Omental fat pad (tissue), 3 donors: ENCODE measurements at regions not wholly inside any gene's neighbourhood (a gene's known extent, or its start where the extent isn't known, plus 50 kb on each side); places are given as distances from the start of the nearest gene placed in this dataset.

Source experiments
- ATAC-seq: fragments of 150-250 bp; one replicate; pipeline ENCODE4 v1.9.1; 2016; ENCODE audit warnings: mild to moderate bottlenecking, moderate library complexity; ENCODE audit not compliant: low FRiP score
- DNase-seq: peaks from one replicate; pipeline ENCODE4 v3.0.0-alpha.2; 2019; ENCODE audit warnings: low spot score
- TF ChIP-seq, protein P1 (sequence below), 3 donors: fragments of 450-650 bp; IDR thresholded peaks; one replicate each; pipeline ENCODE4 v1.5.1; 2016 to 2017; ENCODE audit warnings: antibody characterized with exemption in 3 of 3, mild to moderate bottlenecking in 3 of 3, moderate library complexity in 2 of 3

DNA sequence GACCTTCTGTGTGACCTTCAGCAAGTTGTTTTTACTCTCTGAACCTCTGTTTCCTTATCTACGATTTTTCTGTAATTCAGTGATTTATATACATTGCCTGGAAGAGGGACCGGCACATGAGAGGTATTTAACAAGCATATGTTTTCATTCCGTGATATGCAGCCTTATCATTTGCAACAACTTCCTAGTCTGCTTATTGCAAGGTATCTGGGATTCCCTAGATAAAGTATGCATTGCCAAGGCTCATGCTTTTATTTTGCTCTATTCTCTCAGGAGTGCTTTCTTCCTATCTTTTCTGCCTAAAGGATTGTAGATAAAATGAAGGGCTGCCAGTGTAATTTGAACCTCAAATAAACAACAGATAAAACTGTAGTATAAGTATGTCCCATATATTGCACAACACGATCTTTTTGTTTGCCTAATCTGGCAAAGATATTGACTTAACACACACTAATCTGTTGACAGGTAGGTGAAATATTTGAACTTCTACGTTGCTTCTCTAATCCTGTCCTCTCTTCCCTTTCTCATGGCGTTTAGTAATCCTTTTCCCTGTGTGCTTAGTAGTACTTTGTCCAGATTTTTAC is 377.2 kb upstream of the TNC start:
- DNase-seq (no peak), ATAC-seq (peak; percentile 44)
- TF ChIP-seq, protein P1, sequence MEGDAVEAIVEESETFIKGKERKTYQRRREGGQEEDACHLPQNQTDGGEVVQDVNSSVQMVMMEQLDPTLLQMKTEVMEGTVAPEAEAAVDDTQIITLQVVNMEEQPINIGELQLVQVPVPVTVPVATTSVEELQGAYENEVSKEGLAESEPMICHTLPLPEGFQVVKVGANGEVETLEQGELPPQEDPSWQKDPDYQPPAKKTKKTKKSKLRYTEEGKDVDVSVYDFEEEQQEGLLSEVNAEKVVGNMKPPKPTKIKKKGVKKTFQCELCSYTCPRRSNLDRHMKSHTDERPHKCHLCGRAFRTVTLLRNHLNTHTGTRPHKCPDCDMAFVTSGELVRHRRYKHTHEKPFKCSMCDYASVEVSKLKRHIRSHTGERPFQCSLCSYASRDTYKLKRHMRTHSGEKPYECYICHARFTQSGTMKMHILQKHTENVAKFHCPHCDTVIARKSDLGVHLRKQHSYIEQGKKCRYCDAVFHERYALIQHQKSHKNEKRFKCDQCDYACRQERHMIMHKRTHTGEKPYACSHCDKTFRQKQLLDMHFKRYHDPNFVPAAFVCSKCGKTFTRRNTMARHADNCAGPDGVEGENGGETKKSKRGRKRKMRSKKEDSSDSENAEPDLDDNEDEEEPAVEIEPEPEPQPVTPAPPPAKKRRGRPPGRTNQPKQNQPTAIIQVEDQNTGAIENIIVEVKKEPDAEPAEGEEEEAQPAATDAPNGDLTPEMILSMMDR (IDR thresholded peaks at IDR 0.05), result no peak

DNA sequence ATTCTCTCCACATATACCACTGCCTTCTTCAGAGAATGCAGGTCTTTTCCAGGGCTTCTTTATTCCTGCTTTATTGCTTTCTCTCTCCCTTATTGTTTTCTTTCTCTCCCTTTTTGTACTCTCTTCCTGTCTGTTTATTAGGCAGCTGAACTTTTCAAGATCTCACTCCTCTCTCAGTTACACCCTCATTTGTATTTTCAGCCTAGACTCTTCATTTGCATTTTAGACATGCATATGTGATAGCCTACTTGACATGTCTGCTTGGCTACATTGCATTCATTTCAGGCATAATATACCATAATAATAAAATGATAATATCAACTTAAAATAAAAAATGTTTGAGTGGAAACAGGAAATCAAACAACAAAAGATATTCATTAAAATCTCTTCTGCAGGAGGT is 377.9 kb upstream of the TNC start:
- DNase-seq (no peak), ATAC-seq (no peak)
- TF ChIP-seq, protein P1 (IDR thresholded peaks at IDR 0.05), result no peak

DNA sequence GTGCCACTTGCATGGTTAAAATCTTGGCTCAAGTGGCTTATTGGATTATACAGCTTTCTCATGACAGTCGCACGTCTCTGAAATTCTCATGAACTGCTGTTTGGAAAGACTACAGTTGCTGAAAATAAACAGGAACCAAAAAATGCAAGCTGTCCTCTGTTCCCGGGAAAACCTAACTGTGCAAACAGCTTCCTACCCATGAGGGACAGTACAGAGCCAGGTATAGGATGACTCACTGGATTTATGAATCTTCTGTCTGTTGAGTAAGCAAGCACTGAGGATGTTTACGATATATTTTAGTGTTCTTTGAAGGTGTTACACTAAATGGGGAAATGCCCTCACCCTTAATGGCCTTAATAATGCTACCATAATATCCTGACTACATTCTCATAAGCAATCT is 380.3 kb upstream of the TNC start:
- DNase-seq (no peak), ATAC-seq (no peak)
- TF ChIP-seq, protein P1 (IDR thresholded peaks at IDR 0.05), result no peak

DNA sequence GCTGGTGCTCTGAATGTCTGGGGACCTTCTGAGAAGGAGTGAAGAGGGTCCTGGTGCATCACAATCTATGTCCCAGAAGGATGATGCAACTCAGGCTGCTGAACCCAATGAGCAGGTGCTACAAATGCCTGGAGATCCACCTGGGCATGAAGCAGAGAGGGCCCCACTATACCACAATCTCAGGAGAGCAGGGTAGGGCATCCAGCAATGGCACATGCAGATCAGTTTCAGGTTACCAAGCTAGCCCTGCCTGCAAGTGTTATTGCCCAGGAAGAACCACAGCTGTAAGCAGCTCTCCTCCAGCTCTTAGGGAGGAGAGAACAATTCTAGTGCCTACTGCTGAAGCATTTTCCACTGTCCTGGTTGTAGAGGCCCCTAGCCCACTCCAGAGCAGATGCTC is 389.2 kb upstream of the TNC start:
- ATAC-seq, result no peak
- TF ChIP-seq, protein P1 (IDR thresholded peaks at IDR 0.05), result no peak
- no peak for DNase-seq

DNA sequence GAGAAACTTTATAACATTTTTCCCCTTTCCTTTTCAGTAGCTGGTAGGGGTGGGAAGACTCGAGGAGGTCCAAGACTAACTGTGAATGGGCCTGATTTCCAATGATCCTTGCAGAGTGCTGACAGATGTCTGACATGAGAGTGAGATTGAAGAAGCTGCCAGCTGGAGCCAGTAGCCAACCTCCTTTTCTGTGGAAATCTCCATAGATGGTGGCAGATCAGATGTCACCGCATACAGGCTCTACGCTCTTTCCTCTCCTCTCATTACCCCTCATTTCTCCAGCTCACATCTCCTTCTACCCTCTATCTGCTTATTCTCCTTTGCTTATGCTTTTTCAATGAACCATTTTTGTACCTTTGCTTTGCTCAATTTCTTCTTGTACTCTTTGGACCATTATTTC is 395.2 kb upstream of the TNC start:
- DNase-seq, result no peak
- TF ChIP-seq, protein P1 (IDR thresholded peaks at IDR 0.05), result no peak
- ATAC-seq, result no peak

DNA sequence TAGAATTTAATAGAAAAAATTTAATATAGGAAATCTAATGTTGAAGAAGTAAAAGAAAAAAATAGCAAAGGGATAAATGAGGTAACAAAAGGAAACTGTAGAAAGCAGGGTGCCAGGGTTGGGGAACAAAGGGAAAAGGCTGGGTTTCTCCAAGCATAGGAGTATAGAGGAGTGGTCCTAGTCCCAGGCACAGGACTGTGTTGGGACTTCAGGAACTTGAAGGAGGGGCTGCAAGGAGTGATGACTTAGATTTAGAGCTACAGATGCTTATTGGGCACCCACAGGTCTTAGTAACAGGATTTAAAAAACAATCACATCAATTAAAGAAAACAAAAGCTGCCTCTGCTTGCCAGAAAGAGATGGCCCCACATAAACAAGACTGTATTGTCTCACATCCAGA is 396.5 kb upstream of the TNC start:
- TF ChIP-seq, protein P1 (IDR thresholded peaks at IDR 0.05), result no peak
- DNase-seq, result no peak
- ATAC-seq, result no peak

DNA sequence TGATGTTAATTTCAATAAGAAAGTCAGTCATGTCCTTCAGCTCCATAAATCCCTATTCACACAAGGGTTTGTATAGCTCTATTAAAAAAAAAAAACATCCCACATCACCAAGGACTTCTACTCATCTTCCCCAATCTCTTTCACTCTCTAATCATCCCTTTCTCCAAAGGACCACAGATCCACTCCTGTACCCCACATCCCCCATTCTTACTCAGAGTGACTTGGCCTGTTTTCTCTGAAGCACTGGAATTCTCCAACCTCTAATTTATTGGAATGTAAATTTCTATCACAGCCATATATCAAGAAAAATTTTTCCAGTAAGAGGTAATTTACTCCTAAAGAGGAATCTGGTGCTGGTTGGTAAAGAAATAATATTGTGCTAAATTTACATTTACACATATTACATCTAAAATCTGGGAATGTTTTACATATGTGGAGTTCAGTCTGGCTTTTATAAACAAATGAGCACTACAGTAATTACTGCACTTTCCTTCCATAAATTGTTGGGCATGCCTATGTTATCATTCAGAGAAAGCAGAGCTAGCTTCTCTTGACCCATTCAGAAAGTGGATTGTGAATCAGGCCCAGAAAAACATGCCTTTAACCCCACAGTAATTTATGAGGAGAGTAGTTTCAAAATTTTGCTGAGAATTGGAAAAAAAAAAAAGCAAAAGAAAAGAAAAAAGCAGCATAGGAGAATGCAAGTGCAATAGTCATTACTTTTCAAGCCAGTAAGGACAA is 399.5 kb upstream of the TNC start:
- TF ChIP-seq, protein P1 (IDR thresholded peaks at IDR 0.05), result no peak
- ATAC-seq (no peak), DNase-seq (no peak)
